ENCODE measurements at regions not wholly inside any gene's neighbourhood (a gene's known extent, or its start where the extent isn't known, plus 50 kb on each side); places are given as distances from the start of the nearest gene placed in this dataset.

DNA sequence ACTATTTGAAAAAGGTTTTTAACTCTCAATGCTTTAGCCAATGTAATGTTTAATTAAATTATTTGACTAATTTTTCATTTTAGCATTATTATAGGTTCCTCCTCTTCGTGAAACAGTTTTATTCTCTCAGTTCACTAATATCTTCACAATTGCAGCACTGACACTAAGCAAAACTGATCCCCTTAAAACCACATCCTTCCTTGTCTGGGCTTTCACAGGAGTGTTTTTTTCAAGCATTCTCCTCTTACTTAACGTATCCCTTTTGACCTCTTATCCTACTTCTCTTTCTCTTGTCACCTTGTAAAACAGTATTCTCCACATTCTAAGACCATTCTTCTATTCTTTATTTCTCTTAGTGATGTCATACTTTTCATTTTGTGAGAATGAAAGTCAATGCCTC, 112.8 kb downstream of the DSC3 start:
- TF ChIP-seq, protein P1, sequence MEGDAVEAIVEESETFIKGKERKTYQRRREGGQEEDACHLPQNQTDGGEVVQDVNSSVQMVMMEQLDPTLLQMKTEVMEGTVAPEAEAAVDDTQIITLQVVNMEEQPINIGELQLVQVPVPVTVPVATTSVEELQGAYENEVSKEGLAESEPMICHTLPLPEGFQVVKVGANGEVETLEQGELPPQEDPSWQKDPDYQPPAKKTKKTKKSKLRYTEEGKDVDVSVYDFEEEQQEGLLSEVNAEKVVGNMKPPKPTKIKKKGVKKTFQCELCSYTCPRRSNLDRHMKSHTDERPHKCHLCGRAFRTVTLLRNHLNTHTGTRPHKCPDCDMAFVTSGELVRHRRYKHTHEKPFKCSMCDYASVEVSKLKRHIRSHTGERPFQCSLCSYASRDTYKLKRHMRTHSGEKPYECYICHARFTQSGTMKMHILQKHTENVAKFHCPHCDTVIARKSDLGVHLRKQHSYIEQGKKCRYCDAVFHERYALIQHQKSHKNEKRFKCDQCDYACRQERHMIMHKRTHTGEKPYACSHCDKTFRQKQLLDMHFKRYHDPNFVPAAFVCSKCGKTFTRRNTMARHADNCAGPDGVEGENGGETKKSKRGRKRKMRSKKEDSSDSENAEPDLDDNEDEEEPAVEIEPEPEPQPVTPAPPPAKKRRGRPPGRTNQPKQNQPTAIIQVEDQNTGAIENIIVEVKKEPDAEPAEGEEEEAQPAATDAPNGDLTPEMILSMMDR (conservative IDR thresholded peaks at IDR 0.05), result no peak
- H3K4me3 Mint-ChIP-seq, result no peak overlapping the region

DNA sequence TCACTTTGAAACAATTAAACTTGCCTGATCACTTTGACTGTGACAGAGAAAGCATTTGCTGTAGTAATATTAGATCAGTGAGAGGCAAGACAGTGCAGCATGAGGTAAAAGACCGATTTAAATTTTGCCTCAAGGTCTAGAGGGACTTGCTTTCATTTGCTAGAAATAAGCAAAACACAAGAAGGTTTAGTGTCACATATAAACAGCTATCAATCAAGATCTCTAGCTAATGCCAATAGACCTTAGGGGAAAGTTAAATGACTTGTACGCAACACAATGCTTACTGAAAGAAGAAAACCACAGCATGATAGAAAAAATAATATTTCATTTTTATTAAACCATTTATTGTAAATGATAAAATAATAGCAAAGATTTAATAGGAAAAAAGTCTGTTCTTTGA, 113.5 kb downstream of the DSC3 start:
- Mint-ChIP-seq H3K4me1 (ENCODE audit: unreplicated experiment) (peaks cover 4% of the 10 kb centered on the region), H3K36me3 (no peaks in the 10 kb centered on the region)
- no peak for DNase-seq (ENCODE audit: extremely low spot score, unreplicated experiment)

More for the DNA sequence above, 112.8 kb downstream of the DSC3 start:
- no peaks in the 10 kb centered on the region for H3K9me3 Mint-ChIP-seq
- no peak for DNase-seq (ENCODE audit: extremely low spot score, unreplicated experiment)
- peaks cover 4% of the 10 kb centered on the region for H3K4me1 Mint-ChIP-seq (ENCODE audit: unreplicated experiment)
- H3K27me3 Mint-ChIP-seq, result no peaks in the 10 kb centered on the region
- H3K36me3 Mint-ChIP-seq, result no peaks in the 10 kb centered on the region
- no peak overlapping the region for H3K27ac Mint-ChIP-seq

DNA sequence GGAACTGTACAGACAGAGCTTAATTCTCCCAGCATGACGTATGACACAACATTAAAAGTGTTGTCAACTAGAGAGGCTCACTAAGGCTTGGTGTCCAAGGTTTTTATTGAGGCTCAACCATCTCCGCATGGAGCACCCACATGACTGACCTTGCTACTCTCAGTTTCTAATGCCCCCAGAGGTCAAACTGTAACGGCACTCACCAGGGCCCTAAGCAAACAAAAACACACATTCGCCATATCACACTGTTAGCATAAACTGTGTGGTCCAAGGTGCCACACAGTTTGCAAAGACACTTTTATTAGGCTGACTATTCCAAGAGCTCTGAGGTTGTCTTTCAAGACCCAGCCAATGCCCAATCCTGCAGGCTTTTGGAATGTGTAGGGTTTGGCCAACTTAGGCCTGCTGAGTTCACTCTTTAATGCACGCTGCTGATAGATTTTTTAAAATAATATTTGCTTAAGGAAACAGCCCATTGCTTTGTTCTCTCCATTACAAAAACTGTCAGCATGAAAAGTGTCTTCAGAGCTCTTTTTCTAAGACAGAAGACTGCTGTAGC, 114.9 kb downstream of the DSC3 start:
- TF ChIP-seq, protein P1 (conservative IDR thresholded peaks at IDR 0.05), result no peak
- H3K9me3 Mint-ChIP-seq, result no peaks in the 10 kb centered on the region
- DNase-seq (ENCODE audit: extremely low spot score, unreplicated experiment), result no peak
- no peaks in the 10 kb centered on the region for H3K27me3 Mint-ChIP-seq
- peaks cover 4% of the 10 kb centered on the region for H3K4me1 Mint-ChIP-seq (ENCODE audit: unreplicated experiment)
- no peak overlapping the region for H3K4me3 Mint-ChIP-seq
- no peak overlapping the region for H3K27ac Mint-ChIP-seq
- H3K36me3 Mint-ChIP-seq, result no peaks in the 10 kb centered on the region

More for the DNA sequence above, 113.5 kb downstream of the DSC3 start:
- no peak overlapping the region for H3K4me3 Mint-ChIP-seq
- no peak overlapping the region for H3K27ac Mint-ChIP-seq
- TF ChIP-seq, protein P1 (conservative IDR thresholded peaks at IDR 0.05), result no peak
- H3K27me3 Mint-ChIP-seq, result no peaks in the 10 kb centered on the region
- no peaks in the 10 kb centered on the region for H3K9me3 Mint-ChIP-seq

DNA sequence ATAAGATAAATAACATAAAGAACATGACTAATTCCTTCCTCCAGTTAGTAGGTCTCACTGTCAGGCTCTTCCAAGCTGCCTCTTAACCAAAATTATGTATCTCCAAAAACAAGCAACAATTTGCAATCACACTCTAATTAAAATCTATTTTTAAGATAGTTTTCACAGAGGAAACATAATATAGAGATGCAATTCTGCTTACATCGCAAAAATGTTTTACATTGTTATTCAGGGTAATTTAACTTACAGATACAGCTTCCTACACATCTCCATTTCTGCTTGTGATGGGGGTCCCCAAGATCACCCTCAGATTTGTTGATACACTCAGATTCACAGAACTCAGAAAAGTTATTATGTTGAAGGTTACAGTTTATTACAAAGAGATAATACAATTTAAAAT, 115.5 kb downstream of the DSC3 start:
- DNase-seq (ENCODE audit: extremely low spot score, unreplicated experiment), result no peak
- TF ChIP-seq, protein P1 (conservative IDR thresholded peaks at IDR 0.05), result no peak
- no peaks in the 10 kb centered on the region for H3K36me3 Mint-ChIP-seq
- H3K4me3 Mint-ChIP-seq, result no peak overlapping the region
- peaks cover 4% of the 10 kb centered on the region for H3K4me1 Mint-ChIP-seq (ENCODE audit: unreplicated experiment)
- H3K27ac Mint-ChIP-seq, result no peak overlapping the region
- H3K27me3 Mint-ChIP-seq, result peaks cover 3% of the 10 kb centered on the region
- no peaks in the 10 kb centered on the region for H3K9me3 Mint-ChIP-seq

DNA sequence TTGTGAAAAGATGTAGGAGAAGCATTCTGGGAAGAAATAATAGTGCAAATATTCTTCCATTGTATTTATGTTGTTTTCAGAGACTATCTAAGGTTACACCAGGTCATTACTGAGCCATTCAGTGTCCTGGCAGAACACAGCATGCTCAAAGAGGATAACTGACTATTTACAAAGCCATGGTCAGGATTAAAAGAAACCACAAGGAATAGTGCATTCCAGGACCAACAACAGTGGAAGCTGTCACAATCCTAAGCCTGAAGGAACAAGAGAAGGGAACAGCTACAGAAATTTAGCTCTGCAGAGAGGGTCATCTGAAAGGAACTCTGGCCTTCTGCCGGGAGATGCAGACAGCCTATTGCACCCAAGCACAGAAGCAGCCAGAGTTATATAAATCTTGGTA, 116.7 kb downstream of the DSC3 start:
- DNase-seq (ENCODE audit: extremely low spot score, unreplicated experiment), result no peak
- no peak overlapping the region for H3K4me3 Mint-ChIP-seq
- H3K9me3 Mint-ChIP-seq, result no peaks in the 10 kb centered on the region
- H3K36me3 Mint-ChIP-seq, result no peaks in the 10 kb centered on the region
- TF ChIP-seq, protein P1 (conservative IDR thresholded peaks at IDR 0.05), result no peak
- H3K4me1 Mint-ChIP-seq (ENCODE audit: unreplicated experiment), result peaks cover 4% of the 10 kb centered on the region
- no peak overlapping the region for H3K27ac Mint-ChIP-seq
- peaks cover 3% of the 10 kb centered on the region for H3K27me3 Mint-ChIP-seq

DNA sequence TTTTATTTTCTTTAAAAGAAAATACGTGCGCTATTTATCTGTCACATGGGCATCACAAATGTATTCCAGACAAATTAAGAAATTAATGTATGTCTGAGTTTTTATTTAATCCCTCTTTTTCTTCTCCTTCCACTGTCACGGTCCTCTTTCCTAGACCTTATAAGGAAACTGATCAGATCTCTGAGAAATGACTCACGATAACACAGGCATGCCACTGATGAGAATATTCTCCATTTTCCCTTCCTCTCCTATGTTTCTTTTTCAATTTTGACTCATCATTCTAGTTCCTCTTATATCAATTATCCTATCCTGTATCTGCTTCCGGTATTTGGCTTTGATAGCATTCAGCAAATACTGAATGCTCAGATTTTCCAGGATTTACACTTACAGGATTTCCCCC, 121.8 kb downstream of the DSC3 start:
- no peaks in the 10 kb centered on the region for H3K36me3 Mint-ChIP-seq
- H3K9me3 Mint-ChIP-seq, result no peaks in the 10 kb centered on the region
- H3K27ac Mint-ChIP-seq, result no peak overlapping the region
- H3K27me3 Mint-ChIP-seq, result peaks cover 3% of the 10 kb centered on the region
- TF ChIP-seq, protein P1 (conservative IDR thresholded peaks at IDR 0.05), result no peak
- DNase-seq (ENCODE audit: extremely low spot score, unreplicated experiment), result no peak
- H3K4me1 Mint-ChIP-seq (ENCODE audit: unreplicated experiment), result no peaks in the 10 kb centered on the region
- no peak overlapping the region for H3K4me3 Mint-ChIP-seq
